GM12874 (cell line): ENCODE measurements at regions not wholly inside any gene's neighbourhood (a gene's known extent, or its start where the extent isn't known, plus 50 kb on each side); places are given as distances from the start of the nearest gene placed in this dataset.

Experiments
- CTCF ChIP-seq: IDR thresholded peaks from 2 replicates; pipeline ENCODE4 v1.5.1; 2011; ENCODE audit warnings: low read depth, mild to moderate bottlenecking, control low read depth, low read length, moderate library complexity; ENCODE audit not compliant: insufficient read depth

- no peak for TF ChIP-seq CTCF
These were observed 786.9 kb downstream of the AACS start for GRCh38 chr12:125852116-125852515.

- no peak for TF ChIP-seq CTCF
These were observed 787.4 kb downstream of the AACS start for GRCh38 chr12:125852679-125853078.

- TF ChIP-seq CTCF, result no peak
These were observed 788.4 kb downstream of the AACS start for GRCh38 chr12:125853670-125854069.

- TF ChIP-seq CTCF, result no peak
These were observed 791.1 kb downstream of the AACS start for GRCh38 chr12:125856366-125856765.

GRCh38 chr12:125856896-125857295 is 791.7 kb downstream of the AACS start:
- no peak for TF ChIP-seq CTCF

GRCh38 chr12:125860672-125861288 is 795.5 kb downstream of the AACS start:
- no peak for TF ChIP-seq CTCF

- TF ChIP-seq CTCF, result no peak
These were observed 796.4 kb downstream of the AACS start for GRCh38 chr12:125861299-125862281.
